ENCODE measurements at regions not wholly inside any gene's neighbourhood (a gene's known extent, or its start where the extent isn't known, plus 50 kb on each side); places are given as distances from the start of the nearest gene placed in this dataset.

DNA sequence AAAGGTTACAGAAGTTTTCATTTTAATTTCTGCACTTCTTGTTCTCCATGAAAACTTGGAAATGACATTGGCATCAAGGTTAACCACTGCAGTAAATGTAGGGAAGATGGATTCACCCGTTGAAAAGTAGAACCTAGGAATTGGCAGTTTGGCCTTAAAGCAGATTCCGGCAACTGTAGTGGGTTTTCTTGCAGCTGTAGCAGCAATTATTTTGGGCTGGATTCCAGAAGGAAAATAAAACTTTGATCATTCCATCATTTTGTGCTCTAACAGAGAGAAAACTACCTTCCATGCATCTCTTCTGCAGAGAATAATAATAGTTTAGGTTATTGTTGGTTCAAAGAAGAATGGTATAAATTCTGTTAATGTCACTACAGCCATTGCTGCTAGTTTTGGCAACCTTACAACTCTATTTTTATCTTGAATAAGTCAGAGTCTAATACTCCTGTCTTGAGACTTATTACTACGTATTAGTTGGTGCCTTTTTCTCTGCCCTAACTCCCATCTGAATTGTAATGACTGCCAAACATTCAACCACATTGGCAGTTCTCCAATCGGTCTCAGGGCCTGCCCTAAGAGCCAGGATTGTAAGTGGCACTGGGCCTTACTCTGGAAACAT is 178.1 kb upstream of the PIEZO2 start (continued):
- TF ChIP-seq JUN (IDR thresholded peaks at IDR 0.05; ENCODE audit: borderline replicate concordance, low read depth, low read length) (no peak), JUN (CRISPR knock-in tag; IDR thresholded peaks at IDR 0.05; ENCODE audit: borderline replicate concordance) (no peak)

DNA sequence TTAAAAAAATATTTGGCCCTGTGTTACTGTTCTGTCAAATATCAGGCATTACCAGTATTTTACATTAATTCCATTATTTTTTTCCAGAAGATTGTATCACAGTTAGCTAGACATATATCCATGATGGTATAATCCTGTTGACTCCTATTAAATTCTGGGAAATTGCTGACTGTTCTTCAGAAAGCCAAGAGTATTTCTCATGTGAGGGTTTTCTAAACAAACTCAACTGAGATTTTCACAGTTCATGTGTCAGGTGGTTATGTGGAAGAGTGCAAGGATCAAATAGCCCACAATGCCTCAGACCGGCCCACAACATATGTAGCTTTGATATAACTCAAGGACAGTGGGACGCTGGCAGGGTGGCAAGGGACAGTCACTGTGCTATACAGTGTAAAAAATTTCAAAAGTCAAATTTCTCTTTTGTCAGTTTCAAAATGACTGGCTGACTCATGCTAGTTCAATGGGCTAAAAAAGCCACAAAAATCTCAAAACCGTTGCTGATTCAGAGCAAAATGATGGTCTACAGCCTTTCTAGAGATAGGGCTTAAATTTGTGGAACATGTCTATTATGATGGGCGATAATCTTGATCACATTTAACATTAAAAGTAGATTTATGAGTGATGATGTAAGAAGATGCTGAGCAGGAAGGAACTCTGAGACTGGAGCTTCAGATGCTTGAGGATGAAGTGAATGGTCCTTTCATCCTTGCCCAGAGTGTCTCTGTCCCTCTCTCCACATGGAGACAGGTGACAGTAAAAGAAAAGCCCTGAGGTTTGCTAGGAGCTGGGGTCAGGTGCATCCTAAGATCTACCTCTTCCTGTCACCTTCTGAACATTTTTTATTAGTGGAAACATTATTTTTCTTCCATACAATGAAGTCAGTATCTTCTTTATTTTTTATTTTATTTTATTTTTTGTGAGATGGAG is 175.8 kb upstream of the PIEZO2 start:
- 1% methylated on average over 4 of the region's 4 CpGs for WGBS (ENCODE audit: insufficient coverage, low coverage, missing lambda C conversion rate)
- Histone ChIP-seq H3K79me2 (ENCODE audit: control insufficient read depth, insufficient read depth, low read length) (no peaks in the 10 kb centered on the region), H3K4me3 (no peak overlapping the region), H3K36me3 (ENCODE audit: control insufficient read depth, insufficient read depth, low read length) (no peaks in the 10 kb centered on the region), H3K4me1 (replicated peaks in 1 of 2; ENCODE audit: control insufficient read depth in 2 of 2, insufficient read depth in 2 of 2, low read length in 2 of 2) (no peaks in the 10 kb centered on the region), H3K4me2 (ENCODE audit: insufficient read depth, low read length) (no peak overlapping the region), H2AFZ (ENCODE audit: low read depth, low read length) (no peak overlapping the region), H3K9me1 (ENCODE audit: control insufficient read depth, insufficient read depth, low read length) (no peaks in the 10 kb centered on the region), H3K27me3 (ENCODE audit: control insufficient read depth in 2 of 2, insufficient read depth in 2 of 2, low read length in 2 of 2) (no peaks in the 10 kb centered on the region), H3K27ac (ENCODE audit: extremely low read depth, low read depth, low read length) (no peak overlapping the region), H4K20me1 (replicated peaks; ENCODE audit: control insufficient read depth, insufficient read depth, low read length) (no peaks in the 10 kb centered on the region), H3K9me3 (replicated peaks; ENCODE audit: control insufficient read depth, insufficient read depth, low read depth, low read length) (no peaks in the 10 kb centered on the region), H3K9ac (ENCODE audit: insufficient read depth in 1 of 2, low read depth in 2 of 2, low read length in 2 of 2) (no peak overlapping the region)
- in situ Hi-C loops (cut with MboI), result no loop called here
- no TSS peak for BruUV-seq (replicated peaks)
- DNase-seq (ENCODE audit: extremely low read depth in 1 of 4, low spot score in 3 of 4), result no peak
- ATAC-seq, result no peak
- ChIA-PET CTCF (ENCODE audit: low intra/inter-chr PET ratio) (no interaction called here), POLR2A (no interaction called here)
- no peak for FAIRE-seq
- intact Hi-C loops (cut with micrococcal nuclease), result no loop called here
- TF ChIP-seq PHB2 (IDR thresholded peaks at IDR 0.05; ENCODE audit: low read depth) (no peak), RBM22 (IDR thresholded peaks at IDR 0.05; ENCODE audit: low read depth, low read length, poor library complexity, severe bottlenecking) (no peak)
- TF ChIP-seq, protein P1, sequence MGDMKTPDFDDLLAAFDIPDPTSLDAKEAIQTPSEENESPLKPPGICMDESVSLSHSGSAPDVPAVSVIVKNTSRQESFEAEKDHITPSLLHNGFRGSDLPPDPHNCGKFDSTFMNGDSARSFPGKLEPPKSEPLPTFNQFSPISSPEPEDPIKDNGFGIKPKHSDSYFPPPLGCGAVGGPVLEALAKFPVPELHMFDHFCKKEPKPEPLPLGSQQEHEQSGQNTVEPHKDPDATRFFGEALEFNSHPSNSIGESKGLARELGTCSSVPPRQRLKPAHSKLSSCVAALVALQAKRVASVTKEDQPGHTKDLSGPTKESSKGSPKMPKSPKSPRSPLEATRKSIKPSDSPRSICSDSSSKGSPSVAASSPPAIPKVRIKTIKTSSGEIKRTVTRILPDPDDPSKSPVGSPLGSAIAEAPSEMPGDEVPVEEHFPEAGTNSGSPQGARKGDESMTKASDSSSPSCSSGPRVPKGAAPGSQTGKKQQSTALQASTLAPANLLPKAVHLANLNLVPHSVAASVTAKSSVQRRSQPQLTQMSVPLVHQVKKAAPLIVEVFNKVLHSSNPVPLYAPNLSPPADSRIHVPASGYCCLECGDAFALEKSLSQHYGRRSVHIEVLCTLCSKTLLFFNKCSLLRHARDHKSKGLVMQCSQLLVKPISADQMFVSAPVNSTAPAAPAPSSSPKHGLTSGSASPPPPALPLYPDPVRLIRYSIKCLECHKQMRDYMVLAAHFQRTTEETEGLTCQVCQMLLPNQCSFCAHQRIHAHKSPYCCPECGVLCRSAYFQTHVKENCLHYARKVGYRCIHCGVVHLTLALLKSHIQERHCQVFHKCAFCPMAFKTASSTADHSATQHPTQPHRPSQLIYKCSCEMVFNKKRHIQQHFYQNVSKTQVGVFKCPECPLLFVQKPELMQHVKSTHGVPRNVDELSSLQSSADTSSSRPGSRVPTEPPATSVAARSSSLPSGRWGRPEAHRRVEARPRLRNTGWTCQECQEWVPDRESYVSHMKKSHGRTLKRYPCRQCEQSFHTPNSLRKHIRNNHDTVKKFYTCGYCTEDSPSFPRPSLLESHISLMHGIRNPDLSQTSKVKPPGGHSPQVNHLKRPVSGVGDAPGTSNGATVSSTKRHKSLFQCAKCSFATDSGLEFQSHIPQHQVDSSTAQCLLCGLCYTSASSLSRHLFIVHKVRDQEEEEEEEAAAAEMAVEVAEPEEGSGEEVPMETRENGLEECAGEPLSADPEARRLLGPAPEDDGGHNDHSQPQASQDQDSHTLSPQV (IDR thresholded peaks at IDR 0.05), result no peak
- TF ChIP-seq, protein P2, sequence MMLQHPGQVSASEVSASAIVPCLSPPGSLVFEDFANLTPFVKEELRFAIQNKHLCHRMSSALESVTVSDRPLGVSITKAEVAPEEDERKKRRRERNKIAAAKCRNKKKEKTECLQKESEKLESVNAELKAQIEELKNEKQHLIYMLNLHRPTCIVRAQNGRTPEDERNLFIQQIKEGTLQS (IDR thresholded peaks at IDR 0.05), result no peak
- TF ChIP-seq, protein P2 (CRISPR knock-in tag; conservative IDR thresholded peaks at IDR 0.05), result no peak

Measured in K562 (cell line).